HG03439 (cell line): ENCODE measurements at regions not wholly inside any gene's neighbourhood (a gene's known extent, or its start where the extent isn't known, plus 50 kb on each side); places are given as distances from the start of the nearest gene placed in this dataset.

ENCODE experiments used
- ATAC-seq: cut with Tn5 transposase; IDR thresholded peaks from one replicate; pipeline ENCODE4 v1.9.1; 2021; ENCODE audit warnings: mild to moderate bottlenecking, moderate library complexity; ENCODE audit not compliant: unreplicated experiment

DNA sequence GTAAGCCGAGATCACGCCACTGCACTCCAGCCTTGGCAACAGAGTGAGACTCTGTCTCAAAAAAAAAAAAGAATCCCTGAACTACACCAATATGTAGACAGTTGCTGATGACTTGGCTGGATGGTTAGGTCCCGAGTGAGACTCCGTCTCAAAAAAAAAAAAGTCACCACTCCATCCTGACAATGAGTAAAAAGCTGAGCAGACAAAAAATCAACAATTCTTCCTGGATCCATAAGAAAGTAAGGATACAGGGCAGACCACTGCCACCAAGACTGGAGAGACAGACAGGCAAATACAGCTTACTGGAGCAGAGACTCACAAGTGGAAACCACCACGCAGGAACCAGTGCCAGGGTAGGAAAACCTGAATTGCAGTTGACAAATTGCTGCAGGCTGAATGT is 67.1 kb upstream of the ERCC4 start:
- no peak for ATAC-seq

DNA sequence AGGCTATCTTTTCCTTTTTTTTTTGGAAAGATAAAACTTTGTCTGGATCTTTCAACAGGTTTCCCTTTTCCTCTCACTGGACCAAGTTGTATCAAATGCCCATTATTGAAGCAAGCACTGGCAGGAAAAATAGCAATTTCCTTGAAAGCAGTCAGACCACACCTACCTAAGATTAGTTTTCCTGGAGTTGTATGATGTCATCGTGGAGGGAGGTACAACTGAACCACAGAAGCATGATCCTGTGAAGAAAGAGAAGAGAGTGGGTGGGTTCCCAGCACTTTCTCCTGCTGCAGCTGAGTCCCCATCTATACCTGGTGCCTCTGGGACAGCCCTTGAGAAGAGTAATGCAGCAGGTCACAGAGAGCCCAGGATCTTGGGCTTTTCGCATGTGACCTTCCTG is 63.6 kb upstream of the ERCC4 start:
- no peak for ATAC-seq

DNA sequence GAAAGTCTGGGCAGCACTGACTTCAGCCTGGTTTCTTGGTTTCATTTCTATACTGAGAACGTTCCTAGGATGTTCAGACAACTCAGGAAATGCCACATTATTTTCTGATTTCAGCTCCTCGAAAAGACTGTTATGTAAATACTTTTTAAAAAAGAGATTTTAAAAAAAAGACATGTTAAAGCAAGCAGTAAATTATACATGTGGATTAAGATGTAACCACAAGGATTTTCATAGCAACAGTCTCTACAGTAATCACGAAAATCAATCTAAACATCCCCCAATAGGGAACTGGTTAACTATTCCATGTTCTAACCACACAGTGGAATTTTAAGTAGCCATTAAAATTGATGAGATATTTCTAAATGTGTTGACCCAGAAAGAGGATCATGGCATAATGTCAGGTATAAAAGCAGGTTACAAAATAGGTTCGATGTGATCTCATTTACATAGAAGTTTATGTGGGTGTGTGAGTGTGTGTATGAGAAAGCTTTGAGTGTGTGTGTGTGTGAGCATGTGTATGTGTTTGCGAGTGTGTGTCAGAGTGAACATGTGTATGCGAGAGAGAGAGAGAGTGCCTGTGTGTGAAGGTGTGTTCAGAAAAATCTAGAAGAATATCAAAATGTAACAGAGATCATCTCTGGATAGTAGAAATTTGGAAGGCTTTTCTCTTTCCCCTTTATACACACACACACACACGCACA is 63.0 kb upstream of the ERCC4 start:
- ATAC-seq: no peak

DNA sequence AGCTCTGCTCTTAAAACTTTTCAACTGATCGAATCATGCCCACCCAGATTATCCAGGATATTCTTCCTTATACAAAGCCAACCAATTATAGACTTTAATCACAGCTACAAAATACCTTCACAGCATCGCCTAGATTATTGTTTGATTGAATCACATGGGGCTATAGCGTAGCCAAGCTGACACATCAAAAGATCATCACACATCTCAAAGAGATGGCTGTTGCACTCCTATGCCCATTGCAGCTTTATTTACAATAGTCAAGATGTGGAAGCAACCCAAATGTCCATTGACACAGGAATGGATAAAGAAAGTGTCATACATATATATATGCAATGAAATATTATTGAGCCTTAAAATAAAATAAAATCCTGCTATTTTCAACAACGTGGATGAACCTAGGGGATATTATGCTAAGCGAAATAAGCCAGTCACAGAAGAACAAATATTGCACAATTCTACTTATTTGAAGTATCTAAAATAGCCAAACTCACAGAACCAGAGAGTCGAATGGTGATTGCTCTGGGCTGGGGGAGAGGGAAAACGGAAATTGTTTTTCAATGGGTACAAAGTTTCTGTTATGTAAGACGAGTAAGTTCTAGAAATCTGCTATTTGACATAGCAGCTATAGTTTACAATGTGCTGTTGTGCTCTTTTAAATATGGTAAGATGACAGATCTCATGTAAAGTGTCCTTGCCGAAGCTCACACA is 60.9 kb upstream of the ERCC4 start:
- no peak for ATAC-seq

DNA sequence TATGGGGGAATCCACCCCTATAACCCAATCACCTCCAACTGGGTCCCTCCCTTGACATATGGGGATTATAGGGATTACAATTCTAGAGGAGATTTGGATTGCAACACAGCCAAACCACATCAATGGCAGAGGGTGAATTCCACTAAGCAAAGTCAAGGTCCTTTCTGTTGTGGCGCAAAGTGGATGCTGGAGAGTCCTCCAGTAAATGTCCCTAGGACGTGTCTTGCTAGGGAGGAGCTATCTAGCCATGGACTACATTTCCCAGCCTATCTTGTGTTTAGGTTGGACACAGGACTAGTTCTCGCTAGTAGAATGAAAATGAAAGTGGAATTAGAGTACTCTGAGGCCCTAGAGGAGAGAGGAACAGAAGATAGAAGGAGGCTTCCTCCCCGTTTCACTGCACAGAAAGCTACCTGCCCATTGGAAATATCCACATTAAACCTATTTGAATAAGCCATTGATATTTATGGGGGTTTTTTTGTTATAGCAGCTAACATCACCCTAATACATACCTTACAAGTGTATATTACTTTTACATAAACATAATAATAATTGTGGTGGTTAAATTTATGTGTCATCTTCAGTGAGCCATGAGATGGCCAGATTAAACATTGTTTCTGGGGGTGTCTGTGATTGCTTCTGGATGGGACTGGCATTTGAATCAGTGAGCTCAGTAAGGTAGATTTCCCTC is 56.7 kb upstream of the ERCC4 start:
- no peak for ATAC-seq

DNA sequence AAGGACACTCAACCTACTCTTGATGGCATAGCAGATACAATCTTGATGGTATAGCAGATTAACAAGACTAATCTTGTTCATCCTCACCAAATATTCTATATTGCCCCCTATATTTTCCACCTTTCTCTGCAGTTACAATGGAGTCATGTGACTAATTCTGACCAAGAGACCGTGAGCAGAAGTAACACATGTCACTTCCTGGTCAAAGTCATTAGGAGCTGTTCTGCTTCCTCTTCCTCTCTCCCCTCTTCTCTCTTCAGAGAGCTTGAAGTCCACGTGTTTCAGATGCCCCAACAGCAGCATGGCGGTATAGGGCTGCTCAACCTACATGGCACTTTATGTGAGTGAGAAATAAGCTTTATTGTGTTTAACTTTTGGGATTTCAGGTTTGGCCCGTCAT is 55.3 kb upstream of the ERCC4 start:
- no peak for ATAC-seq

DNA sequence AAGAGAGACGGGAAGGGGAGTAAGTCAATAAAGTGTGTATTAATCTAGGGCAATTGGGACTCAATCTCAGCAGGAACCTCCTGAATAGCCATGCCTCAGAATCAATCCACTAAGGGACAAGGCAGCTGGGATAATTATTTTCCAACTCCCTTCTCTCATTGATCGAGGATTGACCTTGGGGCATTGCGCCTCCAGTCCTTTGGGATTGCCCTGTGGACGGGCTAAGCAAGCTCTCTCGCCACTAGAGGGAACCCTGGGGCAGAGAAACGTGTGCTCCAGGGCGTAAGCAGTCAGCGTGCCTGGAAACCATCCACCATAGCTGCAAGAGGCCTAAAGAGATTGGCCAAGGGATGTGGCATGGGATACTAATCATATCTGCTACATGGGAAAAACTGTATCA is 53.9 kb upstream of the ERCC4 start:
- no peak for ATAC-seq
